ENCODE measurements at regions not wholly inside any gene's neighbourhood (a gene's known extent, or its start where the extent isn't known, plus 50 kb on each side); places are given as distances from the start of the nearest gene placed in this dataset.

GRCh38 chr4:14831416-14831815 lies 170.9 kb upstream of the CPEB2 start:
- TF ChIP-seq POLR2A (IDR thresholded peaks at IDR 0.05) (no peak), CTCF (IDR thresholded peaks at IDR 0.05) (no peak)
